ENCODE measurements at regions not wholly inside any gene's neighbourhood (a gene's known extent, or its start where the extent isn't known, plus 50 kb on each side); places are given as distances from the start of the nearest gene placed in this dataset.

DNA sequence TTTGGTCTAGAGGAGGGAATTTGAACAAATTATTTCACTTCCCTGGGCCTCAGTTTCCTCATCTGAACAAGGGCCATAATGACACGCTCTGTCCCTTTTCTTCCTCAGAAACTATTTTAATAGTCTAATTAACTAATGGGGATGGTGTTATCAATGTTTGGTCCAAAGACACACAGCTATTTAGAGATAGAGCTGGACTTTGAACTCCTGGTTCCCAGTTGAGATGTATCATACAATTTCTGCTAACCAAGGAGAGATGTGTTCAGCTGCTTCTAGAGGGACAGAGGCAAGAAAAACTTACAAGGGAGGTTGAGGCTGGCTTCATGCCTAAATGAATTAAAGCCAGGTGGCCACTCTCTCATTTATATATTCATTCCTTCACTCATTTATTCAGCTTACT is 90.6 kb upstream of the CLINT1 start (continued):
- TF ChIP-seq, protein P1, sequence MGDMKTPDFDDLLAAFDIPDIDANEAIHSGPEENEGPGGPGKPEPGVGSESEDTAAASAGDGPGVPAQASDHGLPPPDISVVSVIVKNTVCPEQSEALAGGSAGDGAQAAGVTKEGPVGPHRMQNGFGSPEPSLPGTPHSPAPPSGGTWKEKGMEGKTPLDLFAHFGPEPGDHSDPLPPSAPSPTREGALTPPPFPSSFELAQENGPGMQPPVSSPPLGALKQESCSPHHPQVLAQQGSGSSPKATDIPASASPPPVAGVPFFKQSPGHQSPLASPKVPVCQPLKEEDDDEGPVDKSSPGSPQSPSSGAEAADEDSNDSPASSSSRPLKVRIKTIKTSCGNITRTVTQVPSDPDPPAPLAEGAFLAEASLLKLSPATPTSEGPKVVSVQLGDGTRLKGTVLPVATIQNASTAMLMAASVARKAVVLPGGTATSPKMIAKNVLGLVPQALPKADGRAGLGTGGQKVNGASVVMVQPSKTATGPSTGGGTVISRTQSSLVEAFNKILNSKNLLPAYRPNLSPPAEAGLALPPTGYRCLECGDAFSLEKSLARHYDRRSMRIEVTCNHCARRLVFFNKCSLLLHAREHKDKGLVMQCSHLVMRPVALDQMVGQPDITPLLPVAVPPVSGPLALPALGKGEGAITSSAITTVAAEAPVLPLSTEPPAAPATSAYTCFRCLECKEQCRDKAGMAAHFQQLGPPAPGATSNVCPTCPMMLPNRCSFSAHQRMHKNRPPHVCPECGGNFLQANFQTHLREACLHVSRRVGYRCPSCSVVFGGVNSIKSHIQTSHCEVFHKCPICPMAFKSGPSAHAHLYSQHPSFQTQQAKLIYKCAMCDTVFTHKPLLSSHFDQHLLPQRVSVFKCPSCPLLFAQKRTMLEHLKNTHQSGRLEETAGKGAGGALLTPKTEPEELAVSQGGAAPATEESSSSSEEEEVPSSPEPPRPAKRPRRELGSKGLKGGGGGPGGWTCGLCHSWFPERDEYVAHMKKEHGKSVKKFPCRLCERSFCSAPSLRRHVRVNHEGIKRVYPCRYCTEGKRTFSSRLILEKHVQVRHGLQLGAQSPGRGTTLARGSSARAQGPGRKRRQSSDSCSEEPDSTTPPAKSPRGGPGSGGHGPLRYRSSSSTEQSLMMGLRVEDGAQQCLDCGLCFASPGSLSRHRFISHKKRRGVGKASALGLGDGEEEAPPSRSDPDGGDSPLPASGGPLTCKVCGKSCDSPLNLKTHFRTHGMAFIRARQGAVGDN (IDR thresholded peaks at IDR 0.05): no peak
- TF ChIP-seq, protein P2, sequence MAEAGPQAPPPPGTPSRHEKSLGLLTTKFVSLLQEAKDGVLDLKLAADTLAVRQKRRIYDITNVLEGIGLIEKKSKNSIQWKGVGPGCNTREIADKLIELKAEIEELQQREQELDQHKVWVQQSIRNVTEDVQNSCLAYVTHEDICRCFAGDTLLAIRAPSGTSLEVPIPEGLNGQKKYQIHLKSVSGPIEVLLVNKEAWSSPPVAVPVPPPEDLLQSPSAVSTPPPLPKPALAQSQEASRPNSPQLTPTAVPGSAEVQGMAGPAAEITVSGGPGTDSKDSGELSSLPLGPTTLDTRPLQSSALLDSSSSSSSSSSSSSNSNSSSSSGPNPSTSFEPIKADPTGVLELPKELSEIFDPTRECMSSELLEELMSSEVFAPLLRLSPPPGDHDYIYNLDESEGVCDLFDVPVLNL (IDR thresholded peaks at IDR 0.05; ENCODE audit: low read depth, low read length): no peak
- TF ChIP-seq ZZZ3 (IDR thresholded peaks at IDR 0.05; ENCODE audit: control insufficient read depth, insufficient read length, low read depth): no peak
- no peak for TF ChIP-seq ZNF207 (IDR thresholded peaks at IDR 0.05; ENCODE audit: borderline replicate concordance)
- no peak for TF ChIP-seq MTA2 (IDR thresholded peaks at IDR 0.05; ENCODE audit: low read depth)
- TF ChIP-seq NBN (IDR thresholded peaks at IDR 0.05): no peak

GRCh38 chr5:157948738-157949410 is 89.9 kb upstream of the CLINT1 start:
- CTCF ChIA-PET: interaction anchor here (0.6 to 6.8 kb wide), 64 partner anchors 8 to 1368 kb away, joined by 3 to 201 read pairs (median 6); no protein-coding TSS in a partner anchor
- Histone ChIP-seq H2AFZ (ENCODE audit: control insufficient read depth, low read depth, low read length) (no peak overlapping the region), H3K9me3 (replicated peaks; ENCODE audit: control insufficient read depth, insufficient read depth, low read length) (no peaks in the 10 kb centered on the region), H3K79me2 (ENCODE audit: control insufficient read depth, insufficient read depth, low read length) (no peaks in the 10 kb centered on the region), H3K9ac (ENCODE audit: control insufficient read depth, insufficient read depth, low read length) (no peak overlapping the region), H3K4me1 (ENCODE audit: control insufficient read depth, insufficient read depth, low read length) (no peaks in the 10 kb centered on the region), H4K20me1 (ENCODE audit: control insufficient read depth, insufficient read depth) (no peaks in the 10 kb centered on the region), H3K36me3 (ENCODE audit: control insufficient read depth in 2 of 2, insufficient read depth in 2 of 2, low read length in 1 of 2) (no peaks in the 10 kb centered on the region), H3K27ac (ENCODE audit: control insufficient read depth, insufficient read depth) (no peak overlapping the region), H3K27me3 (replicated peaks in 1 of 2; ENCODE audit: control insufficient read depth in 2 of 2, insufficient read depth in 2 of 2, low read length in 1 of 2) (no peaks in the 10 kb centered on the region), H3K4me3 (no peak overlapping the region), H3K4me2 (ENCODE audit: control insufficient read depth, insufficient read depth) (no peak overlapping the region)
- RAD21 ChIA-PET (ENCODE audit: unreplicated experiment): interaction anchor here (0.7 to 3.5 kb wide), 26 partner anchors 10 to 1208 kb away, joined by 3 to 66 read pairs (median 5); no protein-coding TSS in a partner anchor
- SMC1A ChIA-PET (ENCODE audit: uncharacterized antibody, unreplicated experiment): interaction anchor here (0.8 to 8.0 kb wide), 42 partner anchors 8 to 1183 kb away, joined by 3 to 105 read pairs (median 6); no protein-coding TSS in a partner anchor
- DNase-seq (ENCODE audit: low read depth, low spot score) (peak; percentile 44), FAIRE-seq (peak; percentile 91), ATAC-seq (peak; percentile 100)
- intact Hi-C loops (cut with micrococcal nuclease; ENCODE audit: unreplicated experiment) (loop anchor here (1.0 to 5.0 kb wide), 5 partner anchors 30 to 187 kb away; no protein-coding TSS in a partner anchor), in situ Hi-C loops (cut with MboI) (loop anchor here (5.0 kb wide), 1 partner anchor 127 kb away; no protein-coding TSS in a partner anchor)
- 1% methylated on average over 11 of the region's 11 CpGs for WGBS (ENCODE audit: insufficient coverage, insufficient replicate concordance, low lambda C conversion rate, missing lambda C conversion rate)
- no TSS peak for BruUV-seq (replicated peaks)
- POLR2A ChIA-PET: interaction anchor here (0.8 kb wide), 1 partner anchor 12 kb away, joined by 4 read pairs; no protein-coding TSS in a partner anchor
- no peak for TF ChIP-seq BMI1 (IDR thresholded peaks at IDR 0.05; ENCODE audit: borderline replicate concordance)
- TF ChIP-seq RELA (IDR thresholded peaks at IDR 0.05; ENCODE audit: borderline replicate concordance, partially characterized antibody): peak; percentile 31
- TF ChIP-seq HDGF (IDR thresholded peaks at IDR 0.05): 0 out of 2 replicates have a peak, but pooled peaks have one; percentile 33
- TF ChIP-seq NKRF (conservative IDR thresholded peaks at IDR 0.05): no peak
- TF ChIP-seq RAD21 (IDR thresholded peaks at IDR 0.05; ENCODE audit: insufficient read depth, low read depth, low read length): peak; percentile 80
- TF ChIP-seq SRF (IDR thresholded peaks at IDR 0.05; ENCODE audit: low read depth in 2 of 2, low read length in 2 of 2): peak; percentile 18 to 88; a peak in 2 of 4 replicates
